ENCODE measurements at regions not wholly inside any gene's neighbourhood (a gene's known extent, or its start where the extent isn't known, plus 50 kb on each side); places are given as distances from the start of the nearest gene placed in this dataset.

GRCh38 chr7:132638000-132638399 lies 61.7 kb upstream of the PLXNA4 start:
- H3K4me1 ChIP-seq (ENCODE audit: control insufficient read depth, extremely low read depth, insufficient read depth, low read length), result no peaks in the 10 kb centered on the region
- no peaks in the 10 kb centered on the region for H3K9me1 ChIP-seq (ENCODE audit: control insufficient read depth, extremely low read depth, insufficient read depth, low read length)
- no peaks in the 10 kb centered on the region for H3K36me3 ChIP-seq (ENCODE audit: control insufficient read depth in 2 of 2, extremely low read depth in 1 of 2, insufficient read depth in 2 of 2, low read length in 2 of 2)
- H3K9ac ChIP-seq (ENCODE audit: control insufficient read depth, extremely low read depth, insufficient read depth, low read length), result no peak overlapping the region
- DNase-seq (ENCODE audit: low read depth, low spot score) (no peak), FAIRE-seq (no peak)
- H3K79me2 ChIP-seq (ENCODE audit: control insufficient read depth, insufficient read depth, low read length), result no peaks in the 10 kb centered on the region
- no peaks in the 10 kb centered on the region for H3K27me3 ChIP-seq (ENCODE audit: control insufficient read depth, extremely low read depth, insufficient read depth, low read length)
- no peak overlapping the region for H3K4me3 ChIP-seq (ENCODE audit: control insufficient read depth in 2 of 3, extremely low read depth in 1 of 3, insufficient read depth in 2 of 3, low read depth in 1 of 3, low read length in 3 of 3)
- no peak overlapping the region for H2AFZ ChIP-seq (ENCODE audit: control insufficient read depth, low read length)
- H3K27ac ChIP-seq (ENCODE audit: control insufficient read depth, insufficient read depth, low read length), result no peak overlapping the region
- no peaks in the 10 kb centered on the region for H4K20me1 ChIP-seq (ENCODE audit: control insufficient read depth, extremely low read depth, insufficient read depth, low read length)
- TF ChIP-seq, protein P1, sequence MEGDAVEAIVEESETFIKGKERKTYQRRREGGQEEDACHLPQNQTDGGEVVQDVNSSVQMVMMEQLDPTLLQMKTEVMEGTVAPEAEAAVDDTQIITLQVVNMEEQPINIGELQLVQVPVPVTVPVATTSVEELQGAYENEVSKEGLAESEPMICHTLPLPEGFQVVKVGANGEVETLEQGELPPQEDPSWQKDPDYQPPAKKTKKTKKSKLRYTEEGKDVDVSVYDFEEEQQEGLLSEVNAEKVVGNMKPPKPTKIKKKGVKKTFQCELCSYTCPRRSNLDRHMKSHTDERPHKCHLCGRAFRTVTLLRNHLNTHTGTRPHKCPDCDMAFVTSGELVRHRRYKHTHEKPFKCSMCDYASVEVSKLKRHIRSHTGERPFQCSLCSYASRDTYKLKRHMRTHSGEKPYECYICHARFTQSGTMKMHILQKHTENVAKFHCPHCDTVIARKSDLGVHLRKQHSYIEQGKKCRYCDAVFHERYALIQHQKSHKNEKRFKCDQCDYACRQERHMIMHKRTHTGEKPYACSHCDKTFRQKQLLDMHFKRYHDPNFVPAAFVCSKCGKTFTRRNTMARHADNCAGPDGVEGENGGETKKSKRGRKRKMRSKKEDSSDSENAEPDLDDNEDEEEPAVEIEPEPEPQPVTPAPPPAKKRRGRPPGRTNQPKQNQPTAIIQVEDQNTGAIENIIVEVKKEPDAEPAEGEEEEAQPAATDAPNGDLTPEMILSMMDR (optimal IDR thresholded peaks at IDR 0.05 in 1 of 3, IDR thresholded peaks at IDR 0.05 in 1 of 3, conservative IDR thresholded peaks at IDR 0.05 in 1 of 3; ENCODE audit: extremely low read depth in 1 of 3, insufficient read depth in 2 of 3, low read length in 3 of 3), result no peak
- TF ChIP-seq EZH2 (IDR thresholded peaks at IDR 0.05; ENCODE audit: low read length), result no peak
- no peaks in the 10 kb centered on the region for H3K9me3 ChIP-seq (ENCODE audit: control insufficient read depth, low read depth, low read length)
- dilution Hi-C loops (cut with MboI; ENCODE audit: extremely low pct_ligation_motif_present, low sequenced_read_pairs), result no loop called here
- H3K4me2 ChIP-seq (ENCODE audit: control insufficient read depth, extremely low read depth, insufficient read depth, low read depth, low read length), result no peak overlapping the region

GRCh38 chr7:132636581-132636980 lies 60.3 kb upstream of the PLXNA4 start:
- H3K9me1 ChIP-seq (ENCODE audit: control insufficient read depth, extremely low read depth, insufficient read depth, low read length), result no peaks in the 10 kb centered on the region
- no peaks in the 10 kb centered on the region for H3K4me1 ChIP-seq (ENCODE audit: control insufficient read depth, extremely low read depth, insufficient read depth, low read length)
- no peaks in the 10 kb centered on the region for H3K36me3 ChIP-seq (ENCODE audit: control insufficient read depth in 2 of 2, extremely low read depth in 1 of 2, insufficient read depth in 2 of 2, low read length in 2 of 2)
- H3K4me3 ChIP-seq (ENCODE audit: control insufficient read depth in 2 of 3, extremely low read depth in 1 of 3, insufficient read depth in 2 of 3, low read depth in 1 of 3, low read length in 3 of 3), result no peak overlapping the region
- H3K4me2 ChIP-seq (ENCODE audit: control insufficient read depth, extremely low read depth, insufficient read depth, low read depth, low read length), result no peak overlapping the region
- H3K27me3 ChIP-seq (ENCODE audit: control insufficient read depth, extremely low read depth, insufficient read depth, low read length), result no peaks in the 10 kb centered on the region
- H3K27ac ChIP-seq (ENCODE audit: control insufficient read depth, insufficient read depth, low read length), result no peak overlapping the region
- H3K9me3 ChIP-seq (ENCODE audit: control insufficient read depth, low read depth, low read length), result no peaks in the 10 kb centered on the region
- dilution Hi-C loops (cut with MboI; ENCODE audit: extremely low pct_ligation_motif_present, low sequenced_read_pairs), result no loop called here
- DNase-seq (ENCODE audit: low read depth, low spot score), result no peak
- H2AFZ ChIP-seq (ENCODE audit: control insufficient read depth, low read length), result no peak overlapping the region
- no peak for FAIRE-seq
- H4K20me1 ChIP-seq (ENCODE audit: control insufficient read depth, extremely low read depth, insufficient read depth, low read length), result no peaks in the 10 kb centered on the region
- no peak overlapping the region for H3K9ac ChIP-seq (ENCODE audit: control insufficient read depth, extremely low read depth, insufficient read depth, low read length)
- TF ChIP-seq EZH2 (IDR thresholded peaks at IDR 0.05; ENCODE audit: low read length), result no peak
- TF ChIP-seq, protein P1 (optimal IDR thresholded peaks at IDR 0.05 in 1 of 3, IDR thresholded peaks at IDR 0.05 in 1 of 3, conservative IDR thresholded peaks at IDR 0.05 in 1 of 3; ENCODE audit: extremely low read depth in 1 of 3, insufficient read depth in 2 of 3, low read length in 3 of 3), result no peak
- no peaks in the 10 kb centered on the region for H3K79me2 ChIP-seq (ENCODE audit: control insufficient read depth, insufficient read depth, low read length)

Measured in keratinocyte (primary cell).